Thyroid gland (tissue), 4 donors: ENCODE measurements at regions not wholly inside any gene's neighbourhood (a gene's known extent, or its start where the extent isn't known, plus 50 kb on each side); places are given as distances from the start of the nearest gene placed in this dataset.

ENCODE experiments used
- POLR2A ChIP-seq, 2 donors: fragments of 450-650 bp; IDR thresholded peaks; one replicate each; pipeline ENCODE4 v1.6.1; 2017; ENCODE audit warnings: antibody characterized with exemption in 2 of 2, mild to moderate bottlenecking in 2 of 2, moderate library complexity in 1 of 2
- TF ChIP-seq, protein P1 (sequence below), 6 experiments: fragments of 200-600 bp in 3 of 6; fragments of 450-650 bp in 3 of 6; sonication (generic) in 3 of 6; IDR thresholded peaks; one replicate each; pipeline ENCODE4 v1.5.1; 2016 to 2019; ENCODE audit warnings: antibody characterized with exemption in 6 of 6, mild to moderate bottlenecking in 2 of 6, inconsistent platforms in 1 of 6, moderate library complexity in 1 of 6

DNA sequence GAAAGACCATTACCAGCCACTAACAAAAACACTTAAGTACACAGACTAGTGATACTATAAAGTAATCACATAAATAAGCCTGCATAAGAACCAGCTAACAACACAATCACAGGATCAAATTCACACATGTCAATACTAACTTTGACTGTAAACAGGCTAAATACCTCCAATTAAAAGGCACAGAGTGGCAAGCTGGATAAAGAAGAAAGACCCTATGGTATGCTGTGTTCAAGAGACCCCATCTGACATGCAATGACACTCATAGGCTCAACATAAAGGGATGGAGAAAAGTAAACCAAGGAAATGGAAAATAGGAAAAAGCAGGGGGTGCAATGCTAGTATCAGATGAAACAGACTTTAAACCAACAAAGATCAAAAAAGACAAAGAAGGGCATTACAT is 631.8 kb upstream of the NOX3 start:
- TF ChIP-seq, protein P1, sequence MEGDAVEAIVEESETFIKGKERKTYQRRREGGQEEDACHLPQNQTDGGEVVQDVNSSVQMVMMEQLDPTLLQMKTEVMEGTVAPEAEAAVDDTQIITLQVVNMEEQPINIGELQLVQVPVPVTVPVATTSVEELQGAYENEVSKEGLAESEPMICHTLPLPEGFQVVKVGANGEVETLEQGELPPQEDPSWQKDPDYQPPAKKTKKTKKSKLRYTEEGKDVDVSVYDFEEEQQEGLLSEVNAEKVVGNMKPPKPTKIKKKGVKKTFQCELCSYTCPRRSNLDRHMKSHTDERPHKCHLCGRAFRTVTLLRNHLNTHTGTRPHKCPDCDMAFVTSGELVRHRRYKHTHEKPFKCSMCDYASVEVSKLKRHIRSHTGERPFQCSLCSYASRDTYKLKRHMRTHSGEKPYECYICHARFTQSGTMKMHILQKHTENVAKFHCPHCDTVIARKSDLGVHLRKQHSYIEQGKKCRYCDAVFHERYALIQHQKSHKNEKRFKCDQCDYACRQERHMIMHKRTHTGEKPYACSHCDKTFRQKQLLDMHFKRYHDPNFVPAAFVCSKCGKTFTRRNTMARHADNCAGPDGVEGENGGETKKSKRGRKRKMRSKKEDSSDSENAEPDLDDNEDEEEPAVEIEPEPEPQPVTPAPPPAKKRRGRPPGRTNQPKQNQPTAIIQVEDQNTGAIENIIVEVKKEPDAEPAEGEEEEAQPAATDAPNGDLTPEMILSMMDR (IDR thresholded peaks at IDR 0.05) = no peak
- TF ChIP-seq POLR2A (IDR thresholded peaks at IDR 0.05) = no peak
